HS-5 (cell line): ENCODE measurements at regions not wholly inside any gene's neighbourhood (a gene's known extent, or its start where the extent isn't known, plus 50 kb on each side); places are given as distances from the start of the nearest gene placed in this dataset.
A peak's percentile ranks its signal among the peaks of the same experiment; 100 is the strongest.

Experiments used
- DNase-seq: peaks from one replicate; pipeline ENCODE4 v3.0.0-alpha.2; 2012; ENCODE audit warnings: low read depth

DNA sequence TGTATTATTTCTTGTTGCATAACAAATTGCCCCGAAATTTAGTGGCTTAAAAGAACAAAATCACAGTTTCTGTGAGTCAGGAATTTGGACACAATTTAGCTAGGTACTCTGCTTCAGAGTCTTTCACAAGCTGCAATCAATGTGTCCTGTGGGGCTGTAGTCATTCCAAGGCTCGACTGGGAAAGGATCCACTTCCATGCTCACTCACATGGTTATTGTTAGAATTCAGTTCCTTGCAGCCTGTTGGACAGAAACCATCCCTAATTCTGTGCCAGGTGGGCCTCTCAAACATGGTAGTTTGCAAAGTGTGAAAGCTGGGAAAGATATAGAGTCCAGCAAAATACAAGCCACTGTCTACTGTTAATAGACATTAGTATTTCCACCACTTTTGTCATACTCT lies 59.7 kb upstream of the ARID2 start:
- no peak for DNase-seq

DNA sequence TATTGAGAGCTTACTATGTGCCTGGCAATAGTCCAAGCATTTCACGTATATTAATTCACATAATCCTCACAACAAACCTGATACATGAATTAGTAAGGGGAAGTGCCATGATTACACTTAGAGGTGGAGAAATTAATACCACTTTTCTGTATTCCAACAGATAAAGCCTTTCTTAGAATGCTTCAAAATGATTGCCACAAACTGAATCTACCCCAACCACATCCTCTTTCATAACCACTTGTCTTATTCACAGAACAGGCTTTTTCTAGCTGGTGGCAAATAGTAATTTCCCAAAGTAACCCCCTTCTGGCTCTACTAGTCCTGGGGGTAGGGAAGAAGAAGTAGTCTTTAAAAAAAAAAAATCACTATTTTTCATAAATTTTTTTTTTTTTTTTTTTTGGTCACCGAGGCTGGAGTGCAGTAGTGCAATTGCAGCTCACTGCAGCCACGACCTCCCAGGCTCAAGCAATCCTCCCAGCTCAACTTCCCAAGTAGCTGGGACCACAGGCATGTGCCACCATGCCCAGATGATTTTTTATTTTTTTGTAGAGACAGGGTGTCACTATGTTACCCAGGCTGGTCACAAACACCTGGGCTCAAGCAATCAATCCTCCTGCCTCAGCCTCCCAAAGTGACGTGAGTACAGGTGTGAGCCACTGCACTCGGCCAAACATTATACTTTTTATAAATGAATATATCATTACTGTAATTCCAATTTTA lies 59.0 kb upstream of the ARID2 start:
- DNase-seq = no peak

DNA sequence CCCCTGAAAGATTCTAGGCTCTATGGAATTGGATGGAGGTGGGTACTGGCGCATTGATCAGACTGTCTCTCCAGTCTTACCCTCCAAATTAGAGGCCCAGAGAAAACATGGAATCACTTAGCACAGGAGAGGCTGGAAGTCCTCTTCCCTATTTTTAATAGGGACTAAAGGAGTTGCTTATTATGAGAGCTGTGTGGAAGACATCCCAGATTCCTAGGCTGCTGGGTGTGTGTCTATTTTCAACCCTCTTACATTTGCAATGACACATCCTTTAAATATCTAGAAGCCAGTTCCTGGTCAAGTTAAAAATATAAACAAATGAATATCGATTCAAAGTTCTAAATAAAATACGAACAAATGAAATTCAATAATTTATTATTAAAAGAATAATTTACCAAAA lies 58.3 kb upstream of the ARID2 start:
- no peak for DNase-seq

DNA sequence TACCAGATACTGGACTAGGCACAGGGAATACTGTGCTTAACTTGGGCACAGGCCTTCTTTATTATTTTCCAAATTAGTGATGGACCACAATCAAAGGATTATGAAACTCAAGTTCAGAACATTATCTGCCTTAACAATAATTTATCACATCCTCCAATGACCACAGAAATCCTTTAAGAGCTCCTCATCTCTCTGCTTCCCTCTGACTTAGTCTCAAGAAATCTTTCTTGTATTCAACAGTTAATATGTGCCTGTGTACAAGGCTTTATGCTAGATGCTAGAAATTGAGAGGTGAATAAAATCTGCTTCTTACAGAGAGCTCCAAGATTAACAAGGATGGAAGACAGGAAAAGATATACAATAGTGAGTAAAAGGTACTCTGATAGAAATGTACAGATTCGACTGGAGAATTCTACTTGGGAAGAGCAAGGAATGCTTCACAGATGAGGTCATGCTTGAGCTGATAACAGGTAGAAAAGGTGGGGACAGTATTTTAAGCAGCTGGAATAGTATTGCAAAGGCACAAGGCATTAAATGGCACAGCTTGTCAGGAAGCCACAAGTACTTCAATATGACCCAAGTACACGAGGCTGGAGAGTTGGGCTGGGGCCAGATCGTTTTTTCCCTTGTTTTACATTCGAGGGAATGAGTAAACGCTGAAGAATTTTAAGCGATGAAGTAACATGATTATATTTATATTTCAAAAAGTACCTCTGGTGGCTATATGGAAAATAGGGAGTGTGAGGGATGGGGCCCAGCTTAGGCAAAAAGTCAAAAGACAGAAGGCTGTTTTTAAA lies 55.1 kb upstream of the ARID2 start:
- peak; percentile 90 for DNase-seq

DNA sequence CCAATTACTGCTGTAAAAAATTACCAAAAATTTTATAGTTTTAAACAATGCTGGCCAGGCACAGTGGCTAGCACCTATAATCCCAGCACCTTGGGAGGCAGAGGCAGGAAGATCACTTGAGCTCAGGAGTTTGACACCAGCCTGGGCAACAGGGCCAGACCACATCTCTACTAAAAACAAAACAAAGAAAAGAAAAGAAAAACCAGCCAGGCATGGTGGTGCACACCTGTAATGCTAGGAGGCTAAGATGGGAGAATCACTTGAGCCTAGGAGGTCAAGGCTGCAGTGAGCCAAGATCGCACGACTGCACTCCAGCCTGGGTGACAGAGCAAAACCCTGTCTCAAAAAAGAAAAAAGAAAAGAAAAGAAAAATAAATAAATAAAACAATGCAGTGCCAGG lies 54.0 kb upstream of the ARID2 start:
- DNase-seq = no peak
